ENCODE measurements at regions not wholly inside any gene's neighbourhood (a gene's known extent, or its start where the extent isn't known, plus 50 kb on each side); places are given as distances from the start of the nearest gene placed in this dataset.

DNA sequence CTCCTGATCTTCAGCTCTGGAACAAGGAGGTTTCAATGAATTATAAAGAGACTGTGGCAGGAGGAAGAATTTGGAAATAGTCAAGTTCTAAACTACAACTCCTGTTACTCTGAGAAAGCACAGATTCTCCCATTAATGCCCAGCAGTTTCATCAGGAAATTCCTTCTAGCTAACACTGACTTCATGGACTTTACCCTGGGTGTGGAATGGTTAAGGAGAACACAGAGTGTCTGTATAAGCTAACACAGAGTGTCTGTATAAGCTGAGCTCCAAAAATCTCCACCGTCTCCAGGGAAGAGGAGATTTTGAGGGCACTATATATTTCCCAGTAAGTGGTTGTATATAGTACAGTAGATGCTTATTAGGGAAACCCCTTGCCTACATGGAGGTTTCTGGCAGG, 675.5 kb downstream of the XPNPEP1 start:
- no peak for TF ChIP-seq RAD21 (IDR thresholded peaks at IDR 0.05)
- TF ChIP-seq, protein P1, sequence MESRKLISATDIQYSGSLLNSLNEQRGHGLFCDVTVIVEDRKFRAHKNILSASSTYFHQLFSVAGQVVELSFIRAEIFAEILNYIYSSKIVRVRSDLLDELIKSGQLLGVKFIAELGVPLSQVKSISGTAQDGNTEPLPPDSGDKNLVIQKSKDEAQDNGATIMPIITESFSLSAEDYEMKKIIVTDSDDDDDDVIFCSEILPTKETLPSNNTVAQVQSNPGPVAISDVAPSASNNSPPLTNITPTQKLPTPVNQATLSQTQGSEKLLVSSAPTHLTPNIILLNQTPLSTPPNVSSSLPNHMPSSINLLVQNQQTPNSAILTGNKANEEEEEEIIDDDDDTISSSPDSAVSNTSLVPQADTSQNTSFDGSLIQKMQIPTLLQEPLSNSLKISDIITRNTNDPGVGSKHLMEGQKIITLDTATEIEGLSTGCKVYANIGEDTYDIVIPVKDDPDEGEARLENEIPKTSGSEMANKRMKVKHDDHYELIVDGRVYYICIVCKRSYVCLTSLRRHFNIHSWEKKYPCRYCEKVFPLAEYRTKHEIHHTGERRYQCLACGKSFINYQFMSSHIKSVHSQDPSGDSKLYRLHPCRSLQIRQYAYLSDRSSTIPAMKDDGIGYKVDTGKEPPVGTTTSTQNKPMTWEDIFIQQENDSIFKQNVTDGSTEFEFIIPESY (IDR thresholded peaks at IDR 0.05): no peak
- TF ChIP-seq EGR1 (IDR thresholded peaks at IDR 0.05; ENCODE audit: low read depth in 2 of 2): no peak
- TF ChIP-seq HNF4G (IDR thresholded peaks at IDR 0.05): no peak
- TF ChIP-seq, protein P2, sequence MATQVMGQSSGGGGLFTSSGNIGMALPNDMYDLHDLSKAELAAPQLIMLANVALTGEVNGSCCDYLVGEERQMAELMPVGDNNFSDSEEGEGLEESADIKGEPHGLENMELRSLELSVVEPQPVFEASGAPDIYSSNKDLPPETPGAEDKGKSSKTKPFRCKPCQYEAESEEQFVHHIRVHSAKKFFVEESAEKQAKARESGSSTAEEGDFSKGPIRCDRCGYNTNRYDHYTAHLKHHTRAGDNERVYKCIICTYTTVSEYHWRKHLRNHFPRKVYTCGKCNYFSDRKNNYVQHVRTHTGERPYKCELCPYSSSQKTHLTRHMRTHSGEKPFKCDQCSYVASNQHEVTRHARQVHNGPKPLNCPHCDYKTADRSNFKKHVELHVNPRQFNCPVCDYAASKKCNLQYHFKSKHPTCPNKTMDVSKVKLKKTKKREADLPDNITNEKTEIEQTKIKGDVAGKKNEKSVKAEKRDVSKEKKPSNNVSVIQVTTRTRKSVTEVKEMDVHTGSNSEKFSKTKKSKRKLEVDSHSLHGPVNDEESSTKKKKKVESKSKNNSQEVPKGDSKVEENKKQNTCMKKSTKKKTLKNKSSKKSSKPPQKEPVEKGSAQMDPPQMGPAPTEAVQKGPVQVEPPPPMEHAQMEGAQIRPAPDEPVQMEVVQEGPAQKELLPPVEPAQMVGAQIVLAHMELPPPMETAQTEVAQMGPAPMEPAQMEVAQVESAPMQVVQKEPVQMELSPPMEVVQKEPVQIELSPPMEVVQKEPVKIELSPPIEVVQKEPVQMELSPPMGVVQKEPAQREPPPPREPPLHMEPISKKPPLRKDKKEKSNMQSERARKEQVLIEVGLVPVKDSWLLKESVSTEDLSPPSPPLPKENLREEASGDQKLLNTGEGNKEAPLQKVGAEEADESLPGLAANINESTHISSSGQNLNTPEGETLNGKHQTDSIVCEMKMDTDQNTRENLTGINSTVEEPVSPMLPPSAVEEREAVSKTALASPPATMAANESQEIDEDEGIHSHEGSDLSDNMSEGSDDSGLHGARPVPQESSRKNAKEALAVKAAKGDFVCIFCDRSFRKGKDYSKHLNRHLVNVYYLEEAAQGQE (IDR thresholded peaks at IDR 0.05): no peak
- no peak for TF ChIP-seq RXRA (IDR thresholded peaks at IDR 0.05)
- TF ChIP-seq, protein P3, sequence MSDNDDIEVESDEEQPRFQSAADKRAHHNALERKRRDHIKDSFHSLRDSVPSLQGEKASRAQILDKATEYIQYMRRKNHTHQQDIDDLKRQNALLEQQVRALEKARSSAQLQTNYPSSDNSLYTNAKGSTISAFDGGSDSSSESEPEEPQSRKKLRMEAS (IDR thresholded peaks at IDR 0.05): no peak
- no peak for TF ChIP-seq HNF4A (conservative IDR thresholded peaks at IDR 0.05)
- TF ChIP-seq, protein P4, sequence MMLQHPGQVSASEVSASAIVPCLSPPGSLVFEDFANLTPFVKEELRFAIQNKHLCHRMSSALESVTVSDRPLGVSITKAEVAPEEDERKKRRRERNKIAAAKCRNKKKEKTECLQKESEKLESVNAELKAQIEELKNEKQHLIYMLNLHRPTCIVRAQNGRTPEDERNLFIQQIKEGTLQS (IDR thresholded peaks at IDR 0.05): no peak
- TF ChIP-seq JUND (IDR thresholded peaks at IDR 0.05): no peak
- TF ChIP-seq YY1 (IDR thresholded peaks at IDR 0.05): no peak
- TF ChIP-seq TAF1 (conservative IDR thresholded peaks at IDR 0.05): no peak
- TF ChIP-seq, protein P5, sequence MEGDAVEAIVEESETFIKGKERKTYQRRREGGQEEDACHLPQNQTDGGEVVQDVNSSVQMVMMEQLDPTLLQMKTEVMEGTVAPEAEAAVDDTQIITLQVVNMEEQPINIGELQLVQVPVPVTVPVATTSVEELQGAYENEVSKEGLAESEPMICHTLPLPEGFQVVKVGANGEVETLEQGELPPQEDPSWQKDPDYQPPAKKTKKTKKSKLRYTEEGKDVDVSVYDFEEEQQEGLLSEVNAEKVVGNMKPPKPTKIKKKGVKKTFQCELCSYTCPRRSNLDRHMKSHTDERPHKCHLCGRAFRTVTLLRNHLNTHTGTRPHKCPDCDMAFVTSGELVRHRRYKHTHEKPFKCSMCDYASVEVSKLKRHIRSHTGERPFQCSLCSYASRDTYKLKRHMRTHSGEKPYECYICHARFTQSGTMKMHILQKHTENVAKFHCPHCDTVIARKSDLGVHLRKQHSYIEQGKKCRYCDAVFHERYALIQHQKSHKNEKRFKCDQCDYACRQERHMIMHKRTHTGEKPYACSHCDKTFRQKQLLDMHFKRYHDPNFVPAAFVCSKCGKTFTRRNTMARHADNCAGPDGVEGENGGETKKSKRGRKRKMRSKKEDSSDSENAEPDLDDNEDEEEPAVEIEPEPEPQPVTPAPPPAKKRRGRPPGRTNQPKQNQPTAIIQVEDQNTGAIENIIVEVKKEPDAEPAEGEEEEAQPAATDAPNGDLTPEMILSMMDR (IDR thresholded peaks at IDR 0.05; ENCODE audit: low read depth, low read length, missing input control): no peak
- no peak for TF ChIP-seq SP1 (IDR thresholded peaks at IDR 0.05)
- TF ChIP-seq GABPA (IDR thresholded peaks at IDR 0.05 in 1 of 2, conservative IDR thresholded peaks at IDR 0.05 in 1 of 2): no peak
- TF ChIP-seq FOXA1 (IDR thresholded peaks at IDR 0.05): no peak
- TF ChIP-seq FOXA2 (IDR thresholded peaks at IDR 0.05): no peak
- Histone ChIP-seq H3K4me3 (ENCODE audit: low read depth in 1 of 3, low read length in 3 of 3) (no peak overlapping the region), H3K9ac (ENCODE audit: low read depth in 1 of 2, low read length in 2 of 2) (no peak overlapping the region), H3K27me3 (ENCODE audit: control insufficient read depth in 4 of 4, insufficient read depth in 4 of 4, low read length in 3 of 4) (no peaks in the 10 kb centered on the region), H3K9me3 (ENCODE audit: control insufficient read depth in 4 of 4, low read length in 3 of 4) (no peaks in the 10 kb centered on the region), H3K27ac (ENCODE audit: low read depth in 1 of 2, low read length in 2 of 2) (no peak overlapping the region), H3K36me3 (ENCODE audit: control insufficient read depth in 4 of 4, insufficient read depth in 3 of 4, low read depth in 1 of 4, low read length in 3 of 4) (no peaks in the 10 kb centered on the region), H3K4me1 (ENCODE audit: control insufficient read depth in 4 of 4, insufficient read depth in 4 of 4, low read length in 3 of 4) (no peaks in the 10 kb centered on the region)
- DNase-seq (ENCODE audit: low spot score): no peak
- 70% methylated on average over 1 of the region's 1 CpG for WGBS

DNA sequence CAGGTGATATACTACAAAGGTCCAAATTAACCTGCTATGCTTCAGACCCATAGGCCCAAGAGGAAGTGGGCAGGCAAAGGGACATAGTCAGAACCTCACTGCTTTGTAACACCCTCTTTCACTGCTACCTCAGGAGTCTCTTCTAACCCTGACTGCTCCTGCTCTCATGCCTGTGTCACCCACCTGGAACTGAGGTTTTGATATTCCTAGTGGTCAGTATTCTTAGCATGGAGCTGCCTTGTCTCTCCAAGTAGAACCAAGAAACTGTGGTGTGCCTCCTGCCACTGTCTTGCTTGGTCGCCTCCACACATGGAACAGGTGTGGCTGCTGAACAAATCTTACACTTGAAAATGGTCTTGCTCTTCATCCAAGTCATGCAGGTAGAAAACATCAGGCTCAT, 677.5 kb downstream of the XPNPEP1 start:
- Histone ChIP-seq H3K27me3 (ENCODE audit: control insufficient read depth in 4 of 4, insufficient read depth in 4 of 4, low read length in 3 of 4) (no peaks in the 10 kb centered on the region), H3K36me3 (ENCODE audit: control insufficient read depth in 4 of 4, insufficient read depth in 3 of 4, low read depth in 1 of 4, low read length in 3 of 4) (no peaks in the 10 kb centered on the region), H3K27ac (ENCODE audit: low read depth in 1 of 2, low read length in 2 of 2) (no peak overlapping the region), H3K9ac (ENCODE audit: low read depth in 1 of 2, low read length in 2 of 2) (no peak overlapping the region), H3K4me1 (ENCODE audit: control insufficient read depth in 4 of 4, insufficient read depth in 4 of 4, low read length in 3 of 4) (no peaks in the 10 kb centered on the region), H3K4me3 (ENCODE audit: low read depth in 1 of 3, low read length in 3 of 3) (no peak overlapping the region), H3K9me3 (ENCODE audit: control insufficient read depth in 4 of 4, low read length in 3 of 4) (no peaks in the 10 kb centered on the region)
- DNase-seq (ENCODE audit: low spot score): no peak
- WGBS: 89% methylated on average over 1 of the region's 1 CpG
- TF ChIP-seq, protein P2 (IDR thresholded peaks at IDR 0.05): no peak

Data from liver (tissue), 8 donors.